Colonic mucosa (tissue), 4 donors: ENCODE measurements at regions not wholly inside any gene's neighbourhood (a gene's known extent, or its start where the extent isn't known, plus 50 kb on each side); places are given as distances from the start of the nearest gene placed in this dataset.
"Not testable (repeated sequence)": the region's sequence is repeated elsewhere in the genome, so short reads cannot be mapped to it uniquely, and the experiment has no call there.

Experiments
- DNase-seq: peaks from one replicate; pipeline ENCODE4 v3.0.0-alpha.2; 2020
- H3K27ac ChIP-seq: fragments of 200-600 bp; one replicate; pipeline ENCODE4 v1.8.0; 2021
- H3K27me3 ChIP-seq: fragments of 200-600 bp; one replicate; pipeline ENCODE4 v1.8.0; 2021
- H3K36me3 ChIP-seq: fragments of 200-600 bp; one replicate; pipeline ENCODE4 v1.8.0; 2021
- H3K4me1 ChIP-seq: fragments of 200-600 bp; one replicate; pipeline ENCODE4 v1.8.0; 2021; ENCODE audit warnings: mild to moderate bottlenecking
- H3K4me3 ChIP-seq: fragments of 200-600 bp; one replicate; pipeline ENCODE4 v1.8.0; 2021
- H3K9ac ChIP-seq, 2 donors: one replicate each; pipeline ENCODE4 v1.7.0; 2013; ENCODE audit warnings: control low read depth in 2 of 2, low read depth in 2 of 2, low read length in 2 of 2
- H3K9me3 ChIP-seq: fragments of 200-600 bp; one replicate; pipeline ENCODE4 v1.8.0; 2021
- intact Hi-C: fragments of 100-400 bp; cut with DNase I; formaldehyde crosslinking; loops from one replicate; pipeline ENCODE4 v1.14.1; 2022
- TF ChIP-seq, protein P1 (sequence below): fragments of 200-600 bp; IDR thresholded peaks from one replicate; pipeline ENCODE4 v1.8.0; 2022; ENCODE audit warnings: antibody characterized with exemption, mild to moderate bottlenecking
- donor health status: healthy.
- donor health status: DM: no; HTN: no; CAD: no.
- donor health status: DM: no; HTN: no; CAD: no.

DNA sequence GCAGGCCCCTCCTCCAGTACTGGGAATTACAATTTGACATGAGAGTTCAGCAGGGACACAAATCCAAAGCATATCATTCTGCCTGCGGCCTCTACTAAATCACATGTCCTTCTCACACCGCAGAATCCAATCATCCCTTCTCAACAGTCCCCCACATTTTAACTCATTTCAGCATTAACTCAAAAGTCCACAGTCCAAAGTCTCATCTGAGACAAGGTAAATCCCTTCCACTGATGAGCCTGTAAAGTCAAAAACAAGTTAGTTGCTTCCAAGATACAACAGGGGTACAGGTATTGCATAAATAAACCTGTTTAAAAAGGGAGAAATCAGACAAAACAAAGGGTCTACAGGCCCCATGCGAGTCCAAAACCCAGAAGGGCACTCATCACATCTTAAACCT, 64.0 kb downstream of the EBNA1BP2 start:
- intact Hi-C loops, result no loop called here
- Histone ChIP-seq H3K36me3 (no peaks in the 10 kb centered on the region), H3K4me3 (no peak overlapping the region), H3K9me3 (no peaks in the 10 kb centered on the region), H3K27me3 (no peaks in the 10 kb centered on the region), H3K9ac (no peak overlapping the region), H3K4me1 (no peaks in the 10 kb centered on the region), H3K27ac (no peak overlapping the region)
- TF ChIP-seq, protein P1, sequence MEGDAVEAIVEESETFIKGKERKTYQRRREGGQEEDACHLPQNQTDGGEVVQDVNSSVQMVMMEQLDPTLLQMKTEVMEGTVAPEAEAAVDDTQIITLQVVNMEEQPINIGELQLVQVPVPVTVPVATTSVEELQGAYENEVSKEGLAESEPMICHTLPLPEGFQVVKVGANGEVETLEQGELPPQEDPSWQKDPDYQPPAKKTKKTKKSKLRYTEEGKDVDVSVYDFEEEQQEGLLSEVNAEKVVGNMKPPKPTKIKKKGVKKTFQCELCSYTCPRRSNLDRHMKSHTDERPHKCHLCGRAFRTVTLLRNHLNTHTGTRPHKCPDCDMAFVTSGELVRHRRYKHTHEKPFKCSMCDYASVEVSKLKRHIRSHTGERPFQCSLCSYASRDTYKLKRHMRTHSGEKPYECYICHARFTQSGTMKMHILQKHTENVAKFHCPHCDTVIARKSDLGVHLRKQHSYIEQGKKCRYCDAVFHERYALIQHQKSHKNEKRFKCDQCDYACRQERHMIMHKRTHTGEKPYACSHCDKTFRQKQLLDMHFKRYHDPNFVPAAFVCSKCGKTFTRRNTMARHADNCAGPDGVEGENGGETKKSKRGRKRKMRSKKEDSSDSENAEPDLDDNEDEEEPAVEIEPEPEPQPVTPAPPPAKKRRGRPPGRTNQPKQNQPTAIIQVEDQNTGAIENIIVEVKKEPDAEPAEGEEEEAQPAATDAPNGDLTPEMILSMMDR, result no peak
- DNase-seq, result no peak

DNA sequence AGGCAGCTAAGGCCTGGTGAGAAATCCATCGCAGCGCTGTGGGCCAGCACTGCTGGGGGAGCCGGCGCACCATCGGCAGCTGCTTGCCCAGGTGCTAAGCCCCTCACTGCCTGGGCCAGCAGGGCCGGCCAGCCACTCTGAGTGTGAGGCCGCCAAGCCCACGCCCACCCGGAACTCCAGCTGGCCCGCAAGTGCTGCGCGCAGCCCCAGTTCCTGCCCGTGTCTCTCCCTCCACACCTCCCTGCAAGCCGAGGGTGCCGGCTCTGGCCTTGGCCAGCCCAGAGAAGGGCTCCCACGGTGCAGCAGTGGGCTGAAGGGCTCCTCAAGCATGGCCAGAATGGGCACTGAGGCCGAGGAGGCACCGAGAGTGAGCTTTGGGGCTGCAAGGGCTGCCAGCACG, 64.4 kb downstream of the EBNA1BP2 start:
- no peak for DNase-seq
- Histone ChIP-seq H3K9me3 (no peaks in the 10 kb centered on the region), H3K27ac (no peak overlapping the region), H3K9ac (no peak overlapping the region), H3K4me1 (no peaks in the 10 kb centered on the region), H3K27me3 (no peaks in the 10 kb centered on the region), H3K4me3 (no peak overlapping the region), H3K36me3 (no peaks in the 10 kb centered on the region)
- intact Hi-C loops, result no loop called here
- TF ChIP-seq, protein P1, result no peak

DNA sequence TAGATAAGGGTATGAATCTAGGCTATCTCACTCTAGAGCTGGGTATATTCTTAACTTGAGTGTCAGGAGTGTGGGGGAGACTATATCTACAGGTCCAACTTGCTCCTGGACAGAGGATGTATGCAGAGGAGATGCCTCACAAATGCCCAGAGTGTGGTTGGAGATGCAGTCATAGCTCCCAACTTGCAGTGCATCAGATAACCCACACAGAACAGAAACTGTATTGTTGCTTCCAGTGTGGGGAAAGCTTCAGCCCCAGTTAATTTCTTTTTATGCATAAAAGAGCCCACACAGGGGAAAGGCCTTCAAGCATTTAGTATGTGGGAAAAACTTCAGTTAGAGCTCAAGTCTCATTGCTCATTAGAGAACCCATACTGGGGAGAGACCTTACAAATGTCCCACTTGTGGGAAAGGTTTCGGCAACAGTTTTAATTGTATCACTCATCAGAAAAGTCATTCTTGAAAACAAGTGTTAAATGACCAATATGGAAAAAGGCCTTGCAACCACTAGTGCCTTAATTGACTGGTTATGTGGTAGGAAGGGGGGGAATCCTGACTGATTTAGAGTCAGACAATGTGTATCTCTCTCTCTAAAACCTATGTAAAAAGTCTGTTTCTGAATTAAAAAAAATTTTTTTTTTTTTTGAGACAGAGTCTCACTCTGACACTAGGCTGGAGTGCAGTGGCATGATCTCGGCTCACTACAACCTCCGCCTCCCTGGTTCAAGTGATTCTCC, 67.9 kb downstream of the EBNA1BP2 start:
- intact Hi-C loops, result no loop called here
- H3K4me3 ChIP-seq, result no peak overlapping the region
- H3K9ac ChIP-seq, result no peak overlapping the region
- no peak overlapping the region for H3K27ac ChIP-seq
- no peaks in the 10 kb centered on the region for H3K4me1 ChIP-seq
- no peaks in the 10 kb centered on the region for H3K36me3 ChIP-seq
- H3K9me3 ChIP-seq, result no peaks in the 10 kb centered on the region
- TF ChIP-seq, protein P1, result no peak
- no peaks in the 10 kb centered on the region for H3K27me3 ChIP-seq
- no peak for DNase-seq

DNA sequence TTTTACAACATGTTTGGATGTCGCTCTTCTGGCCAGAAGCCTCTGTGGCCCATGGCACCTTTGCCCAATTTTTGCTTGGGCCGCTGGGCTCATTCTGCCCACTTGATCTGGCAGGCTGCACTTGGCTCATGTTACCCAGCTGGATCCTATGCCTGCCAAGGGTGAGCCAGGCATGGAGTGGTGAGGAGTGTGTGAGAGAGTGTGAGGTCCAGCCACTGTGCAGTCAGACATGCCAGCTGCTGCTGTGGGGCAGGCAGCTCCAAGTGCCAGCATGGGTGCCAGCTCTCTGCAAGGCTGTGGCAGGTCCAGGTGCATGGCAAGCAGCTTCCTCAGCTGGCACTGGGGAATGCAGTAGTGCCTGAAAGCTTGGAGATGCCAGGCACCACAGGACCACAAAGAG, 71.0 kb downstream of the EBNA1BP2 start:
- no peaks in the 10 kb centered on the region for H3K36me3 ChIP-seq
- intact Hi-C loops, result no loop called here
- H3K9me3 ChIP-seq, result no peaks in the 10 kb centered on the region
- TF ChIP-seq, protein P1, result no peak
- H3K27me3 ChIP-seq, result no peaks in the 10 kb centered on the region
- no peak overlapping the region for H3K9ac ChIP-seq
- H3K4me1 ChIP-seq, result no peaks in the 10 kb centered on the region
- no peak for DNase-seq
- H3K27ac ChIP-seq, result no peak overlapping the region
- H3K4me3 ChIP-seq, result no peak overlapping the region

DNA sequence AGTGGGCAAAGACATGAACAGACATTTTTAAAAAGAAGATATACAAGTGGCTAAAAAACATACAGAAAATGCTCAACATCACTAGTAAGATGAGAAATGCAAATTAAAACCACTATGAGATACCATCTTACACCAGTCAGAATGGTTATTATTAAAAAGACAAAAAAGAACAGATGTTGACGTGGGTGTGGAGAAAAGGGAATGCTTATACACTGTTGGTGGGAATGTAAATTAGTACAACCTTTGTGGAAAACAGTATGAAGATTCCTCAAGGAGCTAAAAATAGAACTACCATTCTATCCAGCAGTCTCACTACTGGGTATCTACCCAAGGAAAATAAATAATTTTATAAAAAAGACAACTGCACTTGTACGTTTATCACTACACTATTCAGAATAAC, 73.9 kb downstream of the EBNA1BP2 start:
- intact Hi-C loops, result no loop called here
- no peaks in the 10 kb centered on the region for H3K36me3 ChIP-seq
- H3K4me1 ChIP-seq, result no peaks in the 10 kb centered on the region
- H3K27ac ChIP-seq, result no peak overlapping the region
- no peak overlapping the region for H3K9ac ChIP-seq
- no peaks in the 10 kb centered on the region for H3K9me3 ChIP-seq
- no peak for DNase-seq
- H3K27me3 ChIP-seq, result no peaks in the 10 kb centered on the region
- no peak overlapping the region for H3K4me3 ChIP-seq
- TF ChIP-seq, protein P1, result no peak

DNA sequence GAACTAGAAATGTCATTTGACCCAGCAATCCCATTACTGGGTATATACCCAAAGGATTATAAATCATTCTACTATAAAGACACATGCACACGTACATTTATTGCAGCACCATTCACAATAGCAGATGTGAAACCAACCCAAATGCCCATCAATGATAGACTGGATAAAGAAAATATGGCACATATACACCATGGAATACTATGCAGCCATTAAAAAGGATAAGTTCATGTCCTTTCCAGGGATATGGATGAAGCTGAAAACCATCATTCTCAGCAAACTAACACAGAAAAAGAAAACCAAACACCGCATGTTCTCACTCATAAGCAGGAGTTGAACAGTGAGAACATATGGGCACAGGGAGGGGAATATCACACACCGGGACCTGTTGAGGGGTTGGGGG, 75.6 kb downstream of the EBNA1BP2 start:
- H3K4me1 ChIP-seq, DNase-seq, H3K27me3 ChIP-seq, H3K9ac ChIP-seq, intact Hi-C loops, H3K36me3 ChIP-seq, H3K9me3 ChIP-seq, H3K27ac ChIP-seq, H3K4me3 ChIP-seq: not testable (repeated sequence)

DNA sequence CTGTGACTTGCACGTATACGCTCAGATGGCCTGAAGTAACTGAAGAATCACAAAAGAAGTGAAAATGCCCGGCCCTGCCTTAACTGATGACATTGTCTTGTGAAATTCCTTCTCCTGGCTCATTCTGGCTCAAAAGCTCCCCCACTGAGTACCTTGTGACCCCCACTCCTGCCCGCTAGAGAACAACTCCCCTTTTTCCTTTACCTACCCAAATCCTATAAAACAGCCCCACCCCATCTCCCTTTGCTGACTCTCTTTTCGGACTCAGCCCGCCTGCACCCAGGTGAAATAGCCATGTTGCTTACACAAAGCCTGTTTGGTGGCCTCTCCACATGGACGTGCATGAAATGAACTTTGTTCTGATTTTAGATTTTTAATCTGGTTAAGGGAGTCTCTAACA, 81.3 kb downstream of the EBNA1BP2 start:
- H3K9me3 ChIP-seq, H3K36me3 ChIP-seq, H3K9ac ChIP-seq, DNase-seq, intact Hi-C loops, H3K27me3 ChIP-seq, H3K4me1 ChIP-seq, H3K4me3 ChIP-seq, H3K27ac ChIP-seq: not testable (repeated sequence)

DNA sequence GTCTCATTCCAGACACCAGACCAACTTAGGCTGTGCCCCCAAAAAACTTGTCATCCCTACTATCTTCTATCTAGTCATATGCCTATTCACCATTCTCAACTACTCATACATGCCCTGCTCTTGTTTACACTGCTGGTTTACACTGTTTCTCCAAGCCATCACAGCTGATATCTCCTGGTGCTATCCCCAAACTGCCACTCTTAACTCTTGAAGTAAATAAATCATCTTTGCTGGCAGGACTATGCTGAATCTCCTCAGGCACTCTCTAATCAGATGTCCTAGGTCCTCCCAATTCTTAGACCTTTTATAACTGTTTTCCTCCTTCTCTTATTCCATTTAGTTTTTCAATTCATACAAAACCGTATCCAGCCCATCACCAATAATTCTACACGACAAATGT, 81.9 kb downstream of the EBNA1BP2 start:
- H3K4me1 ChIP-seq, DNase-seq, H3K27me3 ChIP-seq, H3K4me3 ChIP-seq, H3K36me3 ChIP-seq, intact Hi-C loops, H3K9ac ChIP-seq, H3K9me3 ChIP-seq, H3K27ac ChIP-seq: not testable (repeated sequence)
